ENCODE measurements at regions not wholly inside any gene's neighbourhood (a gene's known extent, or its start where the extent isn't known, plus 50 kb on each side); places are given as distances from the start of the nearest gene placed in this dataset.

- TF ChIP-seq POLR2A (IDR thresholded peaks at IDR 0.05; ENCODE audit: low read length) = no peak
- no peak for TF ChIP-seq CBX8 (IDR thresholded peaks at IDR 0.05)
- TF ChIP-seq CTCF (IDR thresholded peaks at IDR 0.05) = no peak
- no peak for TF ChIP-seq POLR2AphosphoS2 (conservative IDR thresholded peaks at IDR 0.05; ENCODE audit: low read length)
- TF ChIP-seq GATA3 (IDR thresholded peaks at IDR 0.05; ENCODE audit: borderline replicate concordance) = no peak; the same call in 1 of the 2 replicates
- TF ChIP-seq NFE2L2 (conservative IDR thresholded peaks at IDR 0.05; ENCODE audit: low read length) = no peak
- no peak for TF ChIP-seq ELK1 (IDR thresholded peaks at IDR 0.05; ENCODE audit: low read depth, low read length)
These were observed 89.5 kb upstream of the PIK3CG start for GRCh38 chr7:106775552-106775936.

Measured in A549 (cell line).